ENCODE measurements at regions not wholly inside any gene's neighbourhood (a gene's known extent, or its start where the extent isn't known, plus 50 kb on each side); places are given as distances from the start of the nearest gene placed in this dataset.

- intact Hi-C loops (cut with micrococcal nuclease; ENCODE audit: unreplicated experiment) (no loop called here), in situ Hi-C loops (cut with MboI) (no loop called here)
- ChIA-PET POLR2A (no interaction called here), RAD21 (ENCODE audit: unreplicated experiment) (no interaction called here), CTCF (no interaction called here), SMC1A (ENCODE audit: uncharacterized antibody, unreplicated experiment) (no interaction called here)
- no peaks in the 10 kb centered on the region for H3K36me3 ChIP-seq (ENCODE audit: control insufficient read depth in 2 of 2, insufficient read depth in 2 of 2, low read length in 1 of 2)
- no peaks in the 10 kb centered on the region for H3K27me3 ChIP-seq (replicated peaks in 1 of 2; ENCODE audit: control insufficient read depth in 2 of 2, insufficient read depth in 2 of 2, low read length in 1 of 2)
- H3K4me3 ChIP-seq: no peak overlapping the region
- DNase-seq (ENCODE audit: low read depth, low spot score) (no peak), ATAC-seq (no peak), FAIRE-seq (no peak)
- H3K9ac ChIP-seq (ENCODE audit: control insufficient read depth, insufficient read depth, low read length): no peak overlapping the region
- H4K20me1 ChIP-seq (ENCODE audit: control insufficient read depth, insufficient read depth): no peaks in the 10 kb centered on the region
- H3K79me2 ChIP-seq (ENCODE audit: control insufficient read depth, insufficient read depth, low read length): no peaks in the 10 kb centered on the region
- H3K27ac ChIP-seq (ENCODE audit: control insufficient read depth, insufficient read depth): no peak overlapping the region
- BruUV-seq (replicated peaks): no TSS peak
- no peak overlapping the region for H3K4me2 ChIP-seq (ENCODE audit: control insufficient read depth, insufficient read depth)
- WGBS (ENCODE audit: insufficient coverage, insufficient replicate concordance, low lambda C conversion rate, missing lambda C conversion rate): 20% methylated on average over 2 of the region's 2 CpGs
- no peak overlapping the region for H2AFZ ChIP-seq (ENCODE audit: control insufficient read depth, low read depth, low read length)
- H3K9me3 ChIP-seq (replicated peaks; ENCODE audit: control insufficient read depth, insufficient read depth, low read length): no peaks in the 10 kb centered on the region
- no peaks in the 10 kb centered on the region for H3K4me1 ChIP-seq (ENCODE audit: control insufficient read depth, insufficient read depth, low read length)
- TF ChIP-seq RELB (IDR thresholded peaks at IDR 0.05; ENCODE audit: low read depth) (no peak), ELK1 (IDR thresholded peaks at IDR 0.05; ENCODE audit: low read depth, low read length) (no peak), RB1 (IDR thresholded peaks at IDR 0.05; ENCODE audit: borderline replicate concordance) (no peak), CBX3 (IDR thresholded peaks at IDR 0.05; ENCODE audit: borderline replicate concordance, low read depth) (no peak), ETV6 (conservative IDR thresholded peaks at IDR 0.05 in 1 of 2, IDR thresholded peaks at IDR 0.05 in 1 of 2; ENCODE audit: borderline replicate concordance in 1 of 2, low read depth in 1 of 2) (no peak), KDM1A (IDR thresholded peaks at IDR 0.05; ENCODE audit: borderline replicate concordance) (no peak), BRCA1 (IDR thresholded peaks at IDR 0.05; ENCODE audit: low read depth, low read length) (no peak), REST (IDR thresholded peaks at IDR 0.05; ENCODE audit: low read depth, low read length) (no peak)
These were observed 1242.6 kb downstream of the CNTNAP5 start for GRCh38 chr2:125267683-125268082.

All from GM12878 (cell line).